ENCODE measurements at regions not wholly inside any gene's neighbourhood (a gene's known extent, or its start where the extent isn't known, plus 50 kb on each side); places are given as distances from the start of the nearest gene placed in this dataset.
"Not testable (repeated sequence)": the region's sequence is repeated elsewhere in the genome, so short reads cannot be mapped to it uniquely, and the experiment has no call there.

GRCh38 chr10:114872519-114873087 lies 51.0 kb downstream of the FHIP2A start:
- no peak for DNase-seq

GRCh38 chr10:114874827-114875411 lies 53.3 kb downstream of the FHIP2A start:
- DNase-seq, result no peak

- not testable (repeated sequence) for DNase-seq
Measured at GRCh38 chr10:114875590-114876081, 54.1 kb downstream of the FHIP2A start.

DNA sequence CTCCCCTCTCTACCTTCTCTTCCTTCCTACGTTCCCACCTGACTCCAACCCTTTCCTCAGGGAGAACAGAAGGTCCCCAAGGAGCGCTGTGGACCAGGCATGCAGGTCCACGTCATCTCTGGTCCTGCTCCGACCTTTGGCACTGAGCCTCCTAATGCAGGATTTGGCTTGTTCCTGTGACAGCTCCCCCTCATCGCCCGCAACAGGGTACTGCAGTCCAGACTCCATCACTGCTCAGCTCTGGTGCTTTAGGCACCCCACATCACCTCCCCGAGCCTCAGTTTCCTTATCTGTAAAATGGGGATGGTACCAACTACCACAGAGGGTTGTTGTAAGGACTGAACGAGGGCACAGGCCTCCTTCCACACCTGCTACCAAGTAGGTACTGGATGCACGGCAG lies 54.6 kb downstream of the FHIP2A start:
- DNase-seq, result no peak

- peak; percentile 37 to 39 for DNase-seq
Measured at GRCh38 chr10:114876602-114877300, 55.2 kb downstream of the FHIP2A start.

DNA sequence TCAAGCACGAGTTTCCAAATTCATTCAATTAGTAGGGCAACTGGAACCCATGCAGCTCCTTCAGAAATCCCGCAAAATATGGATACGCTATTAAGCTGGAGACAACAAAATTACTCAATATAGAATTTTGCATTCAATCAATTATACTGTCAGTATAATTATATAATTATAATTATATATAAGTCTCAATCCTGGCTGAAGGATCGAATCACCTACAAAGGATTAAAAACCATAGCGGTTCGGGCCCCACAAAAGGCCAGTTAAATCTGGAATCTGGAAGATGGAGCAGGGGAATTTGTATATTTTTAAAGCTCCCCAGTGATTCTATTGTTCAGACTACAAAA lies 55.7 kb downstream of the FHIP2A start:
- no peak for DNase-seq

GRCh38 chr10:114879093-114879492 lies 57.5 kb downstream of the FHIP2A start:
- DNase-seq, result no peak

- DNase-seq, result no peak
Measured at GRCh38 chr10:114879541-114880158, 58.1 kb downstream of the FHIP2A start.

GRCh38 chr10:114881417-114881816 lies 56.6 kb upstream of the TRUB1 start:
- no peak for DNase-seq

- DNase-seq, result no peak
Measured at GRCh38 chr10:114881901-114882300, 56.1 kb upstream of the TRUB1 start.

DNA sequence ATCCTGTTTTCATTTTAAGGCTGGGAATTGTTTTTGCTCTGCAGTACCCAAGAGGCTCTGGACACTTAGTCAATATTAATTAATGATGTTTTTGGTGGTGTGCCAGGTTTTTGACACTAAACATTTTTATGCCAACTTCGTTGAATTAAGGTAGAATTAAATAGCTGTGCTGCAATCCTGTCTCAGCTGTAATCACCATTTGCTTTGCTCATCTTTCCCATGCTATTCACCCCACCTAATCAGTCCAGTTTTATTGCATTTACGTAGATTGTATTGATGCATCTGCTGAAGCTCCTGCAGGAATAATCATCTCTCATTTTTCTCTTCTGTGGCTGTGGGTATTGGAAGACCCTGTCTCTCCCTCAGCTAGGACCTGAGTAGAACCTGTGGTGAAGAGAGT lies 52.6 kb upstream of the TRUB1 start:
- DNase-seq, result no peak

Measured in NCI-H1930 (cell line).